SU-DHL-6 (cell line): ENCODE measurements at regions not wholly inside any gene's neighbourhood (a gene's known extent, or its start where the extent isn't known, plus 50 kb on each side); places are given as distances from the start of the nearest gene placed in this dataset.

Source experiments
- H2AFZ ChIP-seq: fragments of 200-600 bp; sonication (generic); 2 replicates; pipeline ENCODE4 v1.6.1; 2014; ENCODE audit warnings: low read depth, mild to moderate bottlenecking, moderate library complexity, mixed read lengths, antibody characterized with exemption, low read length; ENCODE audit not compliant: severe bottlenecking
- H3F3A ChIP-seq: fragments of 200-600 bp; shearing (Covaris generic); 2 replicates; pipeline ENCODE4 v1.6.0; 2016; ENCODE audit warnings: antibody characterized with exemption, mild to moderate bottlenecking; ENCODE audit not compliant: insufficient read depth
- H3K27ac ChIP-seq: fragments of 200-600 bp; sonication (generic); 2 replicates; pipeline ENCODE4 v1.5.1; 2016; ENCODE audit warnings: low read depth, mild to moderate bottlenecking, low read length, moderate library complexity, mixed read lengths
- H3K27me3 ChIP-seq: fragments of 200-600 bp; sonication (generic), shearing (Covaris generic); 2 replicates; pipeline ENCODE4 v1.6.0; 2014; ENCODE audit warnings: mild to moderate bottlenecking, low read length
- H3K36me3 ChIP-seq: fragments of 200-600 bp; sonication (generic); 2 replicates; pipeline ENCODE4 v1.6.1; 2014; ENCODE audit warnings: mild to moderate bottlenecking, low read length, mixed read lengths
- H3K4me2 ChIP-seq: fragments of 300-600, 200-600 bp; shearing (Covaris generic), sonication (generic); 2 replicates; pipeline ENCODE4 v1.6.0; 2014; ENCODE audit warnings: low read length, low read depth, mild to moderate bottlenecking; ENCODE audit not compliant: poor library complexity, severe bottlenecking
- H3K4me3 ChIP-seq: fragments of 200-600 bp; sonication (generic); 2 replicates; pipeline ENCODE4 v1.5.1; 2014; ENCODE audit warnings: antibody characterized with exemption, low read length, mild to moderate bottlenecking, mixed read lengths; ENCODE audit not compliant: insufficient read depth, poor library complexity, severe bottlenecking
- H3K79me2 ChIP-seq: fragments of 200-600 bp; sonication (generic); 2 replicates; pipeline ENCODE4 v1.6.1; 2014; ENCODE audit warnings: mild to moderate bottlenecking, low read length, moderate library complexity; ENCODE audit not compliant: insufficient read depth
- H3K9ac ChIP-seq: fragments of 200-600 bp; sonication (generic); 2 replicates; pipeline ENCODE4 v1.7.0; 2014; ENCODE audit warnings: mild to moderate bottlenecking, low read length
- H3K9me2 ChIP-seq: fragments of 200-600 bp; sonication (generic); replicated peaks from 2 replicates; pipeline ENCODE4 v1.6.1; 2014; ENCODE audit warnings: low read length; ENCODE audit not compliant: insufficient read depth
- H3K9me3 ChIP-seq: fragments of 200-600 bp; sonication (generic); 2 replicates; pipeline ENCODE4 v1.6.1; 2014; ENCODE audit warnings: low read length, mixed read lengths; ENCODE audit not compliant: insufficient read depth
- H4K20me1 ChIP-seq: fragments of 200-600 bp; sonication (generic); 2 replicates; pipeline ENCODE4 v1.6.1; 2014; ENCODE audit warnings: low read depth, mild to moderate bottlenecking, antibody characterized with exemption, low read length, moderate library complexity, mixed read lengths
- EZH2phosphoT487 ChIP-seq: fragments of 200-600 bp; sonication (generic), shearing (Covaris generic); conservative IDR thresholded peaks from 2 replicates; pipeline ENCODE4 v1.6.1; 2018; ENCODE audit warnings: mild to moderate bottlenecking, antibody characterized with exemption, low read length, moderate library complexity, mixed read lengths
- TF ChIP-seq, protein P1 (sequence below): fragments of 200-600 bp; sonication (generic); IDR thresholded peaks from one replicate; pipeline ENCODE4 v1.5.1; 2017; ENCODE audit warnings: antibody characterized with exemption, mild to moderate bottlenecking, low read length, moderate library complexity; ENCODE audit not compliant: insufficient read depth, poor library complexity, severe bottlenecking

DNA sequence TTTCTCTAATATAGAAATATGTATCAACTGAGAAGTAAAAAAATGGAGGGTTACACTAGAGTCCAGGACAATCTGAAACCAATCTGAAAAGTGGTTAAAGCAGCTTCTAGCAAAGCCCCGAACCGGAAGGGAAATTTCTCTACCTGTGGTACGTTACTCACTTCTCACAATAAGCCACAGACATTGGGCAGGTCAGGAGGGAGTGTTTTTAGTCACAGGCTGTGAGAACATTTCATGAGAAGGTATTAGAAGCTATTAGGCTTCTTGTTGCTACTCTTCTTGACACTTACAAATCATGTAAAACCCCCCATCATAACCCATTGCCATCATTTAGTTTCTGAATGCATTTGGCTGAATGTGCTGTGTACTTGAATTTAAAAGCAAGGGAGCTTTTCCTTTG is 120.9 kb downstream of the NUFIP1 start:
- TF ChIP-seq EZH2phosphoT487: no peak
- TF ChIP-seq, protein P1, sequence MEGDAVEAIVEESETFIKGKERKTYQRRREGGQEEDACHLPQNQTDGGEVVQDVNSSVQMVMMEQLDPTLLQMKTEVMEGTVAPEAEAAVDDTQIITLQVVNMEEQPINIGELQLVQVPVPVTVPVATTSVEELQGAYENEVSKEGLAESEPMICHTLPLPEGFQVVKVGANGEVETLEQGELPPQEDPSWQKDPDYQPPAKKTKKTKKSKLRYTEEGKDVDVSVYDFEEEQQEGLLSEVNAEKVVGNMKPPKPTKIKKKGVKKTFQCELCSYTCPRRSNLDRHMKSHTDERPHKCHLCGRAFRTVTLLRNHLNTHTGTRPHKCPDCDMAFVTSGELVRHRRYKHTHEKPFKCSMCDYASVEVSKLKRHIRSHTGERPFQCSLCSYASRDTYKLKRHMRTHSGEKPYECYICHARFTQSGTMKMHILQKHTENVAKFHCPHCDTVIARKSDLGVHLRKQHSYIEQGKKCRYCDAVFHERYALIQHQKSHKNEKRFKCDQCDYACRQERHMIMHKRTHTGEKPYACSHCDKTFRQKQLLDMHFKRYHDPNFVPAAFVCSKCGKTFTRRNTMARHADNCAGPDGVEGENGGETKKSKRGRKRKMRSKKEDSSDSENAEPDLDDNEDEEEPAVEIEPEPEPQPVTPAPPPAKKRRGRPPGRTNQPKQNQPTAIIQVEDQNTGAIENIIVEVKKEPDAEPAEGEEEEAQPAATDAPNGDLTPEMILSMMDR: no peak
- no peaks in the 10 kb centered on the region for H3F3A ChIP-seq

DNA sequence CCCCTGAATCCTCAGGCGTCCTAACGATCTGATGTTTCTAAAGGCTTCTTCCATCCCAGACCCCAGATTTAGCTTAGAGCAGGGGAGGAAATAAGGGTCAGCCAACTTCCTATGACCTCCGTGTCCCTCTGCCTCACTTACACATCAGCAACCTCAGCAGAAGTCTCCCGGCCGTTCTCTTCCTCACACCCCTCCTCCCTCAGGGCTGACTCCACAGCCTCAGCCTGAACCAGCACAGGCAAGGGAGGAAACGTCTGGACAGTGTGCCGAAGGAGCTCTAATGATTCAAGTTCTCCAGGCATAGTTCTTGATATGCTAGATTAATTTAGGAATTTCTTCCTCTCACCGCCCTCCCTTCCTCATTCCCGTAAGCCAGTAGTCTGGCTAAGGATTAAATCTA is 121.4 kb downstream of the NUFIP1 start:
- H4K20me1 ChIP-seq: no peaks in the 10 kb centered on the region
- no peak overlapping the region for H3K27ac ChIP-seq
- H2AFZ ChIP-seq: no peak overlapping the region
- H3F3A ChIP-seq: no peaks in the 10 kb centered on the region
- H3K27me3 ChIP-seq: no peaks in the 10 kb centered on the region
- H3K4me2 ChIP-seq: no peak overlapping the region
- TF ChIP-seq EZH2phosphoT487: no peak
- TF ChIP-seq, protein P1: no peak
- no peaks in the 10 kb centered on the region for H3K79me2 ChIP-seq
- no peak overlapping the region for H3K4me3 ChIP-seq
- no peaks in the 10 kb centered on the region for H3K9me3 ChIP-seq
- H3K9me2 ChIP-seq: no peaks in the 10 kb centered on the region
- H3K36me3 ChIP-seq: no peaks in the 10 kb centered on the region
- no peak overlapping the region for H3K9ac ChIP-seq

More for the DNA sequence above, 120.9 kb downstream of the NUFIP1 start:
- no peaks in the 10 kb centered on the region for H4K20me1 ChIP-seq
- no peak overlapping the region for H2AFZ ChIP-seq
- no peak overlapping the region for H3K4me3 ChIP-seq
- H3K9ac ChIP-seq: no peak overlapping the region
- H3K36me3 ChIP-seq: no peaks in the 10 kb centered on the region
- no peaks in the 10 kb centered on the region for H3K27me3 ChIP-seq
- H3K9me3 ChIP-seq: no peaks in the 10 kb centered on the region
- no peak overlapping the region for H3K4me2 ChIP-seq
- H3K79me2 ChIP-seq: no peaks in the 10 kb centered on the region
- H3K9me2 ChIP-seq: no peaks in the 10 kb centered on the region
- no peak overlapping the region for H3K27ac ChIP-seq

DNA sequence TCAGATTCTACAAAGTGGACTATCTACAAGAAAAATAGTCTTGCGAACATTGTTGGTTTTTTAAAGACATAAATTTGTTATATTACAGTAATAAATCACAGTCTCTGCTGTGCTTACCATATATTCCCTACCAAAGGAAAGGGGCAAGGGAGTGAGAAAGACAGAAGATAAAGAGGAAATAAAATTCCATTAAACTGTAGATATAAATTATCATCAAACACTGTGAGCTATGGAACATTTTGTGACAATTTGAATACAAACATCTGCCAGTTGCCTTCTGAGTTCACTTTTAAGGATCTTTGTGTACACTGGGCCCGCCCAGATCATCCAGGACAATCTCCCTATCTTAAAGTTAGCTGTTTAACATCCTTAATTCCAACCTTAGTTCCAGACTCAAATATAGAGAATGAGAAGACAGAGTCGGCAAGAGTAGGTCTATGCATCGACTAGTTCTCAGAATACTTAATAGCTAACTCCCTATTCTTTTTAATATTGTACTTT is 122.8 kb downstream of the NUFIP1 start:
- H3K36me3 ChIP-seq: no peaks in the 10 kb centered on the region
- H2AFZ ChIP-seq: no peak overlapping the region
- H3K9ac ChIP-seq: no peak overlapping the region
- H4K20me1 ChIP-seq: no peaks in the 10 kb centered on the region
- TF ChIP-seq EZH2phosphoT487: no peak
- TF ChIP-seq, protein P1: no peak
- no peaks in the 10 kb centered on the region for H3K9me3 ChIP-seq
- no peaks in the 10 kb centered on the region for H3K9me2 ChIP-seq
- H3K27ac ChIP-seq: no peak overlapping the region
- H3K79me2 ChIP-seq: no peaks in the 10 kb centered on the region
- H3K27me3 ChIP-seq: no peaks in the 10 kb centered on the region
- no peaks in the 10 kb centered on the region for H3F3A ChIP-seq
- H3K4me3 ChIP-seq: no peak overlapping the region
- H3K4me2 ChIP-seq: no peak overlapping the region
